ENCODE measurements at regions not wholly inside any gene's neighbourhood (a gene's known extent, or its start where the extent isn't known, plus 50 kb on each side); places are given as distances from the start of the nearest gene placed in this dataset.

- TF ChIP-seq PATZ1 (CRISPR knock-in tag; IDR thresholded peaks at IDR 0.05; ENCODE audit: borderline replicate concordance) = no peak
- no peak for TF ChIP-seq ZC3H10 (CRISPR knock-in tag; IDR thresholded peaks at IDR 0.05)
- TF ChIP-seq OSR1 (CRISPR knock-in tag; IDR thresholded peaks at IDR 0.05) = no peak
- TF ChIP-seq TOX (CRISPR knock-in tag; IDR thresholded peaks at IDR 0.05; ENCODE audit: borderline replicate concordance) = no peak
- no peak for TF ChIP-seq ZFP30 (CRISPR knock-in tag; IDR thresholded peaks at IDR 0.05)
- TF ChIP-seq ZNF8 (CRISPR knock-in tag; IDR thresholded peaks at IDR 0.05) = no peak
- no peak for TF ChIP-seq CSDC2 (CRISPR knock-in tag; IDR thresholded peaks at IDR 0.05)
- no peak for TF ChIP-seq CSRNP3 (CRISPR knock-in tag; IDR thresholded peaks at IDR 0.05)
- no peak for TF ChIP-seq TCF4 (CRISPR knock-in tag; IDR thresholded peaks at IDR 0.05; ENCODE audit: borderline replicate concordance)
- TF ChIP-seq ISL1 (CRISPR knock-in tag; IDR thresholded peaks at IDR 0.05) = no peak
- no peak for TF ChIP-seq CREB5 (CRISPR knock-in tag; IDR thresholded peaks at IDR 0.05; ENCODE audit: low read depth)
- no peak for TF ChIP-seq POU6F1 (CRISPR knock-in tag; IDR thresholded peaks at IDR 0.05; ENCODE audit: borderline replicate concordance, low read depth)
- no peak for TF ChIP-seq ARNTL (CRISPR knock-in tag; IDR thresholded peaks at IDR 0.05; ENCODE audit: borderline replicate concordance, low read depth)
- no peak for TF ChIP-seq ZFP3 (CRISPR knock-in tag; IDR thresholded peaks at IDR 0.05)
- no peak for TF ChIP-seq ESRRG (CRISPR knock-in tag; IDR thresholded peaks at IDR 0.05)
- TF ChIP-seq RARB (CRISPR knock-in tag; IDR thresholded peaks at IDR 0.05) = no peak
- TF ChIP-seq TSHZ2 (CRISPR knock-in tag; IDR thresholded peaks at IDR 0.05) = no peak
- no peak for TF ChIP-seq PPARA (CRISPR knock-in tag; IDR thresholded peaks at IDR 0.05; ENCODE audit: borderline replicate concordance)
- no peak for ATAC-seq
Measured at GRCh38 chr12:107360482-107360881, 267.1 kb upstream of the CRY1 start.

- ATAC-seq = no peak
- no peak for TF ChIP-seq BACH2 (CRISPR knock-in tag; IDR thresholded peaks at IDR 0.05; ENCODE audit: borderline replicate concordance)
- TF ChIP-seq ZNF565 (CRISPR knock-in tag; conservative IDR thresholded peaks at IDR 0.05; ENCODE audit: low read depth) = no peak
- TF ChIP-seq PPARA (CRISPR knock-in tag; IDR thresholded peaks at IDR 0.05; ENCODE audit: borderline replicate concordance) = no peak
- TF ChIP-seq ZFP30 (CRISPR knock-in tag; IDR thresholded peaks at IDR 0.05) = no peak
- no peak for TF ChIP-seq ZNF70 (CRISPR knock-in tag; IDR thresholded peaks at IDR 0.05)
- no peak for TF ChIP-seq ZFP3 (CRISPR knock-in tag; IDR thresholded peaks at IDR 0.05)
- no peak for TF ChIP-seq RARB (CRISPR knock-in tag; IDR thresholded peaks at IDR 0.05)
- TF ChIP-seq PATZ1 (CRISPR knock-in tag; IDR thresholded peaks at IDR 0.05; ENCODE audit: borderline replicate concordance) = no peak
- no peak for TF ChIP-seq ISL1 (CRISPR knock-in tag; IDR thresholded peaks at IDR 0.05)
- TF ChIP-seq ARNTL (CRISPR knock-in tag; IDR thresholded peaks at IDR 0.05; ENCODE audit: borderline replicate concordance, low read depth) = no peak
- no peak for TF ChIP-seq POU6F1 (CRISPR knock-in tag; IDR thresholded peaks at IDR 0.05; ENCODE audit: borderline replicate concordance, low read depth)
- TF ChIP-seq TOX (CRISPR knock-in tag; IDR thresholded peaks at IDR 0.05; ENCODE audit: borderline replicate concordance) = no peak
Measured at GRCh38 chr12:107361970-107362369, 268.6 kb upstream of the CRY1 start.
